ENCODE measurements at regions not wholly inside any gene's neighbourhood (a gene's known extent, or its start where the extent isn't known, plus 50 kb on each side); places are given as distances from the start of the nearest gene placed in this dataset.

DNA sequence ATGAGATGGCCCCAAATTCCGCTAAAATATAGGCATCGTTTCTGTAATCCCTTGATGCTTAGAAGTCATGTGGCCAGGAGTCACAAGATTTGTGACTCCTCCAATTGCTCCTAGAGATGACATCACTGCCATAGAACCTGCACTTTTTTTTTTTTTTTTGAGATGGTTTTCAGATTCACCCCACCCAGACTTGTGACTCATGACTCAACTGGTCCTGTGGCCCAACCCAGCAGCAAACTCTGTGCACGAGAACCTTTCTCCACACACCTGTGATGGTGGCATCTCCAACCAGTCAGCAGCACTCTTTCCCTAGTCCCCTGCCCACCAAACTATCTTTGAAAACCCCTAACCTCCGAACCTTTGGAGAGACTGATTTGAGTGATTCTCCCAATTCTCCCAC lies 414.0 kb downstream of the MED10 start:
- TF ChIP-seq, protein P1, sequence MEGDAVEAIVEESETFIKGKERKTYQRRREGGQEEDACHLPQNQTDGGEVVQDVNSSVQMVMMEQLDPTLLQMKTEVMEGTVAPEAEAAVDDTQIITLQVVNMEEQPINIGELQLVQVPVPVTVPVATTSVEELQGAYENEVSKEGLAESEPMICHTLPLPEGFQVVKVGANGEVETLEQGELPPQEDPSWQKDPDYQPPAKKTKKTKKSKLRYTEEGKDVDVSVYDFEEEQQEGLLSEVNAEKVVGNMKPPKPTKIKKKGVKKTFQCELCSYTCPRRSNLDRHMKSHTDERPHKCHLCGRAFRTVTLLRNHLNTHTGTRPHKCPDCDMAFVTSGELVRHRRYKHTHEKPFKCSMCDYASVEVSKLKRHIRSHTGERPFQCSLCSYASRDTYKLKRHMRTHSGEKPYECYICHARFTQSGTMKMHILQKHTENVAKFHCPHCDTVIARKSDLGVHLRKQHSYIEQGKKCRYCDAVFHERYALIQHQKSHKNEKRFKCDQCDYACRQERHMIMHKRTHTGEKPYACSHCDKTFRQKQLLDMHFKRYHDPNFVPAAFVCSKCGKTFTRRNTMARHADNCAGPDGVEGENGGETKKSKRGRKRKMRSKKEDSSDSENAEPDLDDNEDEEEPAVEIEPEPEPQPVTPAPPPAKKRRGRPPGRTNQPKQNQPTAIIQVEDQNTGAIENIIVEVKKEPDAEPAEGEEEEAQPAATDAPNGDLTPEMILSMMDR (conservative IDR thresholded peaks at IDR 0.05; ENCODE audit: low read depth, low read length), result no peak
- TF ChIP-seq EZH2 (IDR thresholded peaks at IDR 0.05; ENCODE audit: low read length, unreplicated experiment), result no peak
- TF ChIP-seq EZH2phosphoT487 (IDR thresholded peaks at IDR 0.05; ENCODE audit: borderline replicate concordance, low read length), result no peak

All from PC-3 (cell line).